SK-N-SH (cell line): ENCODE measurements at regions not wholly inside any gene's neighbourhood (a gene's known extent, or its start where the extent isn't known, plus 50 kb on each side); places are given as distances from the start of the nearest gene placed in this dataset.

Source experiments
- CTCF ChIA-PET: fragments of 300-600, 350-600 bp; formaldehyde crosslinking; extraction: SDS; loops from one replicate; lab custom pipeline; 2021; lab: Yijun Ruan, JAX
- POLR2A ChIA-PET: fragments of 350-600 bp; sonication (Branson Sonifier 250); formaldehyde crosslinking; extraction: SDS; loops from one replicate; lab custom pipeline; 2020; ENCODE audit warnings: antibody characterized with exemption, inconsistent platforms; lab: Yijun Ruan, JAX
- DNase-seq: peaks from one replicate; pipeline ENCODE4 v3.0.0; 2012
- H2AFZ ChIP-seq: fragments of 200-600 bp; sonication (generic); 2 replicates; pipeline ENCODE4 v1.8.1; 2016; ENCODE audit warnings: antibody characterized with exemption, mild to moderate bottlenecking, low read depth
- H3F3A ChIP-seq: fragments of 200-600 bp; sonication (generic); replicated peaks from 2 replicates; pipeline ENCODE3; 2016; ENCODE audit warnings: antibody characterized with exemption, mild to moderate bottlenecking; ENCODE audit not compliant: insufficient read depth
- H3K27ac ChIP-seq, 2 experiments: fragments of 200-500 bp in 1 of 2; fragments of 200-600 bp in 1 of 2; sonication (Bioruptor generic) in 1 of 2; sonication (generic), shearing (Covaris generic) in 1 of 2; 2 replicates each; pipeline versions ENCODE4 v1.5.1 to v1.6.1; 2014 to 2016; ENCODE audit warnings: low read depth in 2 of 2, inconsistent platforms in 1 of 2, low read length in 1 of 2, mild to moderate bottlenecking in 1 of 2, mixed read lengths in 1 of 2
- H3K27me3 ChIP-seq: fragments of 200-600 bp; sonication (generic), shearing (Covaris generic); 2 replicates; pipeline ENCODE4 v1.6.1; 2016; ENCODE audit warnings: mixed run types; ENCODE audit not compliant: insufficient read depth
- H3K36me3 ChIP-seq, 2 experiments: fragments of 200-500 bp in 1 of 2; fragments of 200-600 bp in 1 of 2; sonication (Bioruptor generic) in 1 of 2; sonication (generic) in 1 of 2; replicated peaks in 1 of 2; 2 replicates each; pipeline versions ENCODE3 to v1.5.1; 2014 to 2016; ENCODE audit warnings: low read length in 1 of 2, mild to moderate bottlenecking in 1 of 2; ENCODE audit not compliant: insufficient read depth in 2 of 2, control insufficient read depth in 1 of 2
- H3K4me1 ChIP-seq, 2 experiments: fragments of 200-500 bp in 1 of 2; fragments of 200-600 bp in 1 of 2; sonication (Bioruptor generic) in 1 of 2; sonication (generic), shearing (Covaris generic) in 1 of 2; 2 replicates each; pipeline versions ENCODE4 v1.5.1 to v1.6.1; 2014 to 2016; ENCODE audit warnings: low read depth in 1 of 2, low read length in 1 of 2, mixed run types in 1 of 2; ENCODE audit not compliant: insufficient read depth in 2 of 2, control insufficient read depth in 1 of 2
- H3K4me2 ChIP-seq: fragments of 200-600 bp; sonication (generic), shearing (Covaris generic); 2 replicates; pipeline ENCODE4 v1.6.1; 2017; ENCODE audit warnings: mixed run types
- H3K4me3 ChIP-seq, 2 experiments: fragments of 200-500 bp in 1 of 2; fragments of 200-600 bp in 1 of 2; sonication (Bioruptor generic) in 1 of 2; sonication (generic), shearing (Covaris generic) in 1 of 2; 2 replicates each; pipeline versions ENCODE4 v1.5.1 to v1.8.1; 2014 to 2016; ENCODE audit warnings: low read depth in 2 of 2, inconsistent platforms in 1 of 2, low read length in 1 of 2, mild to moderate bottlenecking in 1 of 2, mixed read lengths in 1 of 2, moderate library complexity in 1 of 2
- H3K79me2 ChIP-seq: fragments of 200-600 bp; sonication (generic); 2 replicates; pipeline ENCODE4 v1.8.1; 2017; ENCODE audit warnings: mild to moderate bottlenecking; ENCODE audit not compliant: insufficient read depth
- H3K9ac ChIP-seq: fragments of 200-600 bp; sonication (generic); 2 replicates; pipeline ENCODE4 v1.6.1; 2017; ENCODE audit warnings: mixed run types
- H3K9me2 ChIP-seq: fragments of 200-600 bp; sonication (generic); 2 replicates; pipeline ENCODE4 v1.6.1; 2017; ENCODE audit warnings: mixed run types
- H3K9me3 ChIP-seq: fragments of 200-600 bp; sonication (generic); 2 replicates; pipeline ENCODE4 v1.6.1; 2017; ENCODE audit warnings: mixed run types, mild to moderate bottlenecking, moderate library complexity
- H4K20me1 ChIP-seq: fragments of 200-600 bp; sonication (generic); 2 replicates; pipeline ENCODE4 v1.6.1; 2017; ENCODE audit warnings: mild to moderate bottlenecking, mixed run types; ENCODE audit not compliant: insufficient read depth
- CHD2 ChIP-seq: fragments of 150-350 bp; IDR thresholded peaks from 2 replicates; pipeline ENCODE4 v1.6.1; 2018; ENCODE audit warnings: low read length; ENCODE audit not compliant: partially characterized antibody
- ELF1 ChIP-seq: IDR thresholded peaks from 2 replicates; pipeline ENCODE4 v1.4.0; 2012
- EP300 ChIP-seq, 2 experiments: IDR thresholded peaks; 2 replicates each; pipeline versions ENCODE4 v1.4.0 to v1.6.1; 2012; ENCODE audit warnings: borderline replicate concordance in 1 of 2, low read depth in 1 of 2, low read length in 1 of 2
- FOSL2 ChIP-seq: IDR thresholded peaks from 2 replicates; pipeline ENCODE4 v1.4.0; 2012; ENCODE audit warnings: low read depth, mild to moderate bottlenecking, moderate library complexity, borderline replicate concordance
- FOXM1 ChIP-seq: IDR thresholded peaks from 2 replicates; pipeline ENCODE4 v1.4.0; 2012; ENCODE audit warnings: low read depth, mild to moderate bottlenecking
- GABPA ChIP-seq: IDR thresholded peaks from 2 replicates; pipeline ENCODE4 v1.4.0; 2012; ENCODE audit warnings: low read depth, mild to moderate bottlenecking
- GATA2 ChIP-seq: sonication (generic); formaldehyde crosslinking; IDR thresholded peaks from 2 replicates; pipeline ENCODE4 v1.5.0; 2020; ENCODE audit warnings: mild to moderate bottlenecking, missing genetic modification reagents
- JUND ChIP-seq: IDR thresholded peaks from 2 replicates; pipeline ENCODE4 v1.4.0; 2012
- MEF2A ChIP-seq: IDR thresholded peaks from 2 replicates; pipeline ENCODE4 v1.4.0; 2012; ENCODE audit warnings: low read depth, borderline replicate concordance
- NFIC ChIP-seq: IDR thresholded peaks from 2 replicates; pipeline ENCODE4 v1.4.0; 2012; ENCODE audit warnings: borderline replicate concordance
- RFX5 ChIP-seq: IDR thresholded peaks from 2 replicates; pipeline ENCODE4 v1.6.1; 2012; ENCODE audit warnings: mild to moderate bottlenecking, improper control_type of control experiment, low read length
- RXRA ChIP-seq: IDR thresholded peaks from 2 replicates; pipeline ENCODE4 v1.4.0; 2012; ENCODE audit warnings: low read depth, mild to moderate bottlenecking, borderline replicate concordance
- SIN3A ChIP-seq: IDR thresholded peaks from 2 replicates; pipeline ENCODE4 v1.6.1; 2012; ENCODE audit warnings: low read depth, mild to moderate bottlenecking, low read length, moderate library complexity, borderline replicate concordance
- SMC3 ChIP-seq: IDR thresholded peaks from 2 replicates; pipeline ENCODE4 v1.6.1; 2012; ENCODE audit warnings: low read depth, low read length, improper control_type of control experiment
- TAF1 ChIP-seq: IDR thresholded peaks from 2 replicates; pipeline ENCODE4 v1.6.1; 2012; ENCODE audit warnings: low read depth, mild to moderate bottlenecking, low read length, moderate library complexity, borderline replicate concordance
- TCF12 ChIP-seq: IDR thresholded peaks from 2 replicates; pipeline ENCODE4 v1.4.0; 2012
- TEAD4 ChIP-seq: IDR thresholded peaks from 2 replicates; pipeline ENCODE4 v1.4.0; 2012; ENCODE audit warnings: mild to moderate bottlenecking, borderline replicate concordance; ENCODE audit not compliant: insufficient read depth
- WGBS: methylation state at CpG from one replicate; pipeline ENCODE4 v1.1.6; 2017; ENCODE audit warnings: low lambda C conversion rate; 5-methylcytosine and 5-hydroxymethylcytosine counted together
- TF ChIP-seq, protein P1 (sequence below): IDR thresholded peaks from 2 replicates; pipeline ENCODE4 v1.4.0; 2012; ENCODE audit warnings: low read depth, borderline replicate concordance
- TF ChIP-seq, protein P2 (sequence below): fragments of 200-600 bp; sonication (generic); IDR thresholded peaks from 2 replicates; pipeline ENCODE4 v1.6.1; 2017; ENCODE audit warnings: antibody characterized with exemption, mild to moderate bottlenecking, moderate library complexity
- TF ChIP-seq, protein P3 (sequence below): IDR thresholded peaks from 2 replicates; pipeline ENCODE4; 2012
- TF ChIP-seq, protein P4 (sequence below): IDR thresholded peaks from 2 replicates; pipeline ENCODE4 v1.4.0; 2012; ENCODE audit warnings: low read depth, borderline replicate concordance
- TF ChIP-seq, protein P5 (sequence below): IDR thresholded peaks from 2 replicates; pipeline ENCODE4 v1.4.0; 2012; ENCODE audit warnings: low read depth

DNA sequence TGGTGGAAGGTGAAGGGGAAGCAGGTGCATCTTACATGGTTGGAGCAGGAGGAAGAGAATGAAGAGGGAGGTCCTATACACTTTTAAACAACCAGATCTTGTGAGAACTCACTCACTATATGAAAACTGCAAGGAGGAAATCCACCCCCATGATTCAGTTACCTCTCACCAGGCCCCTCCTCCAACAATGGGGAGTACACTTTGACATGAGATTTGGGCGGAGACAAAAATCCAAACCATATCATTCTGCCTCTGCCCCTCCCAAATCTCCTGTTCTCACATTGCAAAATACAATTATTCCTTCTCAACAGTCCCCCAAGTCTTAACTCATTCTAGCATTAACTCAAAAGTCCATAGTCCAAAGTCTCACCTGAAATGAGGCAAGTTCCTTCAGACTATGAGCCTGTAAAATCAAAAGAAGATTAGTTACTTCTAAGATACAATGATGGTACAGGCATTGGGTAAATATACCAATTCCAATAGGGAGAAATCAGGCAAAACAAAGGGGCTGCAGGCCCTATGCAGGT, 60.5 kb downstream of the EDN1 start:
- no peaks in the 10 kb centered on the region for H3K9me3 ChIP-seq
- H3K27me3 ChIP-seq = no peaks in the 10 kb centered on the region
- H3K79me2 ChIP-seq = no peaks in the 10 kb centered on the region
- no peak overlapping the region for H2AFZ ChIP-seq
- no peak overlapping the region for H3K27ac ChIP-seq
- H3K4me1 ChIP-seq = no peaks in the 10 kb centered on the region
- H3K4me2 ChIP-seq = no peak overlapping the region
- CTCF ChIA-PET = no interaction called here
- no peaks in the 10 kb centered on the region for H4K20me1 ChIP-seq
- H3K9ac ChIP-seq = no peak overlapping the region
- no peak for DNase-seq
- H3K4me3 ChIP-seq = no peak overlapping the region
- TF ChIP-seq FOXM1 = no peak
- TF ChIP-seq NFIC = no peak
- TF ChIP-seq, protein P1, sequence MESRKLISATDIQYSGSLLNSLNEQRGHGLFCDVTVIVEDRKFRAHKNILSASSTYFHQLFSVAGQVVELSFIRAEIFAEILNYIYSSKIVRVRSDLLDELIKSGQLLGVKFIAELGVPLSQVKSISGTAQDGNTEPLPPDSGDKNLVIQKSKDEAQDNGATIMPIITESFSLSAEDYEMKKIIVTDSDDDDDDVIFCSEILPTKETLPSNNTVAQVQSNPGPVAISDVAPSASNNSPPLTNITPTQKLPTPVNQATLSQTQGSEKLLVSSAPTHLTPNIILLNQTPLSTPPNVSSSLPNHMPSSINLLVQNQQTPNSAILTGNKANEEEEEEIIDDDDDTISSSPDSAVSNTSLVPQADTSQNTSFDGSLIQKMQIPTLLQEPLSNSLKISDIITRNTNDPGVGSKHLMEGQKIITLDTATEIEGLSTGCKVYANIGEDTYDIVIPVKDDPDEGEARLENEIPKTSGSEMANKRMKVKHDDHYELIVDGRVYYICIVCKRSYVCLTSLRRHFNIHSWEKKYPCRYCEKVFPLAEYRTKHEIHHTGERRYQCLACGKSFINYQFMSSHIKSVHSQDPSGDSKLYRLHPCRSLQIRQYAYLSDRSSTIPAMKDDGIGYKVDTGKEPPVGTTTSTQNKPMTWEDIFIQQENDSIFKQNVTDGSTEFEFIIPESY = no peak
- no peak for TF ChIP-seq GATA2 (CRISPR knock-in tag)
- TF ChIP-seq, protein P2, sequence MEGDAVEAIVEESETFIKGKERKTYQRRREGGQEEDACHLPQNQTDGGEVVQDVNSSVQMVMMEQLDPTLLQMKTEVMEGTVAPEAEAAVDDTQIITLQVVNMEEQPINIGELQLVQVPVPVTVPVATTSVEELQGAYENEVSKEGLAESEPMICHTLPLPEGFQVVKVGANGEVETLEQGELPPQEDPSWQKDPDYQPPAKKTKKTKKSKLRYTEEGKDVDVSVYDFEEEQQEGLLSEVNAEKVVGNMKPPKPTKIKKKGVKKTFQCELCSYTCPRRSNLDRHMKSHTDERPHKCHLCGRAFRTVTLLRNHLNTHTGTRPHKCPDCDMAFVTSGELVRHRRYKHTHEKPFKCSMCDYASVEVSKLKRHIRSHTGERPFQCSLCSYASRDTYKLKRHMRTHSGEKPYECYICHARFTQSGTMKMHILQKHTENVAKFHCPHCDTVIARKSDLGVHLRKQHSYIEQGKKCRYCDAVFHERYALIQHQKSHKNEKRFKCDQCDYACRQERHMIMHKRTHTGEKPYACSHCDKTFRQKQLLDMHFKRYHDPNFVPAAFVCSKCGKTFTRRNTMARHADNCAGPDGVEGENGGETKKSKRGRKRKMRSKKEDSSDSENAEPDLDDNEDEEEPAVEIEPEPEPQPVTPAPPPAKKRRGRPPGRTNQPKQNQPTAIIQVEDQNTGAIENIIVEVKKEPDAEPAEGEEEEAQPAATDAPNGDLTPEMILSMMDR = no peak
- no peak for TF ChIP-seq RFX5
- TF ChIP-seq SIN3A = no peak
- no peak for TF ChIP-seq FOSL2
- TF ChIP-seq, protein P3, sequence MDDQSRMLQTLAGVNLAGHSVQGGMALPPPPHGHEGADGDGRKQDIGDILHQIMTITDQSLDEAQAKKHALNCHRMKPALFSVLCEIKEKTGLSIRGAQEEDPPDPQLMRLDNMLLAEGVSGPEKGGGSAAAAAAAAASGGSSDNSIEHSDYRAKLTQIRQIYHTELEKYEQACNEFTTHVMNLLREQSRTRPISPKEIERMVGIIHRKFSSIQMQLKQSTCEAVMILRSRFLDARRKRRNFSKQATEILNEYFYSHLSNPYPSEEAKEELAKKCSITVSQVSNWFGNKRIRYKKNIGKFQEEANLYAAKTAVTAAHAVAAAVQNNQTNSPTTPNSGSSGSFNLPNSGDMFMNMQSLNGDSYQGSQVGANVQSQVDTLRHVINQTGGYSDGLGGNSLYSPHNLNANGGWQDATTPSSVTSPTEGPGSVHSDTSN = no peak
- no peak for TF ChIP-seq ELF1
- TF ChIP-seq TCF12 = no peak
- no peak for TF ChIP-seq TAF1
- TF ChIP-seq MEF2A = no peak
- TF ChIP-seq SMC3 = no peak
- TF ChIP-seq GABPA = no peak
- no peak for TF ChIP-seq TEAD4
- no peaks in the 10 kb centered on the region for H3K9me2 ChIP-seq
- no peaks in the 10 kb centered on the region for H3K36me3 ChIP-seq
- no peaks in the 10 kb centered on the region for H3F3A ChIP-seq
- POLR2A ChIA-PET = no interaction called here
- WGBS = 70% methylated on average over 1 of the region's 1 CpG

DNA sequence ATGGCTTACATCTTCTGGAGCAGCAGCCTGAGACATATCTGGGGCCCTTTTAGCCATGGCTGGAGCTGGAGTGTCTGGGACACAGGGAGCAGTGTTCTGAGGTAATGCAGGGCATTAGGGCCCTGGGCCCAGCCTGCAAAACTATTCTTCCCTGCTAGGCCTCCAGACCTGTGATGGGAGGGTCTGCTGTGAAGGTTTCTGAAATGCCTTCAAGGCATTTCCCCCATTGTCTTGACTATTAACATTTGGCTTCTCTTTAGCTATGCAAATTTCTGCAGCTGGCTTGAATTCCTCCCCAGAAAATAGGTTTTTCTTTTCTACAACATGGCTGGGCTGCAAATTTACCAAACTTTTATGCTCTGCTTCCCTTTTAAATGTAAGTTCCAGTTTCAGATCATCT, 61.5 kb downstream of the EDN1 start:
- Histone ChIP-seq H3K4me3 (no peak overlapping the region), H3F3A (no peaks in the 10 kb centered on the region), H3K9me3 (no peaks in the 10 kb centered on the region), H3K4me1 (no peaks in the 10 kb centered on the region), H3K36me3 (no peaks in the 10 kb centered on the region), H3K9me2 (no peaks in the 10 kb centered on the region), H3K4me2 (no peak overlapping the region), H3K27ac (no peak overlapping the region), H4K20me1 (no peaks in the 10 kb centered on the region), H2AFZ (no peak overlapping the region), H3K79me2 (no peaks in the 10 kb centered on the region), H3K27me3 (no peaks in the 10 kb centered on the region), H3K9ac (no peak overlapping the region)
- no peak for DNase-seq
- CTCF ChIA-PET = no interaction called here
- POLR2A ChIA-PET = no interaction called here
- TF ChIP-seq RFX5 = no peak
- TF ChIP-seq EP300 (IDR thresholded peaks at IDR 0.05; ENCODE audit: borderline replicate concordance in 1 of 2, low read depth in 1 of 2, low read length in 1 of 2) = no peak
- no peak for TF ChIP-seq TCF12
- TF ChIP-seq JUND = no peak
- TF ChIP-seq, protein P4, sequence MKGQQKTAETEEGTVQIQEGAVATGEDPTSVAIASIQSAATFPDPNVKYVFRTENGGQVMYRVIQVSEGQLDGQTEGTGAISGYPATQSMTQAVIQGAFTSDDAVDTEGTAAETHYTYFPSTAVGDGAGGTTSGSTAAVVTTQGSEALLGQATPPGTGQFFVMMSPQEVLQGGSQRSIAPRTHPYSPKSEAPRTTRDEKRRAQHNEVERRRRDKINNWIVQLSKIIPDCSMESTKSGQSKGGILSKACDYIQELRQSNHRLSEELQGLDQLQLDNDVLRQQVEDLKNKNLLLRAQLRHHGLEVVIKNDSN = no peak
- TF ChIP-seq RXRA = no peak
- TF ChIP-seq ELF1 = no peak
- TF ChIP-seq SIN3A = no peak
- no peak for TF ChIP-seq CHD2
- TF ChIP-seq, protein P5, sequence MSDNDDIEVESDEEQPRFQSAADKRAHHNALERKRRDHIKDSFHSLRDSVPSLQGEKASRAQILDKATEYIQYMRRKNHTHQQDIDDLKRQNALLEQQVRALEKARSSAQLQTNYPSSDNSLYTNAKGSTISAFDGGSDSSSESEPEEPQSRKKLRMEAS = no peak
- TF ChIP-seq, protein P1 = no peak
- no peak for TF ChIP-seq GABPA
- TF ChIP-seq TEAD4 = no peak
- TF ChIP-seq TAF1 = no peak
